ENCODE measurements at regions not wholly inside any gene's neighbourhood (a gene's known extent, or its start where the extent isn't known, plus 50 kb on each side); places are given as distances from the start of the nearest gene placed in this dataset.
A peak's percentile ranks its signal among the peaks of the same experiment; 100 is the strongest.
"Not testable (repeated sequence)": the region's sequence is repeated elsewhere in the genome, so short reads cannot be mapped to it uniquely, and the experiment has no call there.

- H3K36me3 Mint-ChIP-seq (ENCODE audit: low read depth); H3K9me3 Mint-ChIP-seq; H3K27me3 Mint-ChIP-seq (ENCODE audit: low read depth); H3K4me3 Mint-ChIP-seq; H3K27ac Mint-ChIP-seq: not testable (repeated sequence)
- peaks cover 11% of the 10 kb centered on the region for H3K4me1 Mint-ChIP-seq (ENCODE audit: low read depth)
These were observed 179.2 kb upstream of the PLGLB2 start for GRCh38 chr2:87568554-87569278.

- not testable (repeated sequence) for H3K9me3 Mint-ChIP-seq; H3K27me3 Mint-ChIP-seq (ENCODE audit: low read depth); H3K36me3 Mint-ChIP-seq (ENCODE audit: low read depth)
- H3K4me3 Mint-ChIP-seq, result peak overlapping the region; percentile 46
- H3K27ac Mint-ChIP-seq, result peak overlapping the region; percentile 83
- H3K4me1 Mint-ChIP-seq (ENCODE audit: low read depth), result peaks cover 11% of the 10 kb centered on the region
These were observed 178.0 kb upstream of the PLGLB2 start for GRCh38 chr2:87569689-87570397.

- not testable (repeated sequence) for H3K4me3 Mint-ChIP-seq; H3K27me3 Mint-ChIP-seq (ENCODE audit: low read depth); H3K36me3 Mint-ChIP-seq (ENCODE audit: low read depth); H3K27ac Mint-ChIP-seq; H3K9me3 Mint-ChIP-seq
- H3K4me1 Mint-ChIP-seq (ENCODE audit: low read depth), result peaks cover 13% of the 10 kb centered on the region
These were observed 175.9 kb upstream of the PLGLB2 start for GRCh38 chr2:87571889-87572465.

- peaks cover 15% of the 10 kb centered on the region for H3K4me1 Mint-ChIP-seq (ENCODE audit: low read depth)
- H3K27me3 Mint-ChIP-seq (ENCODE audit: low read depth); H3K36me3 Mint-ChIP-seq (ENCODE audit: low read depth); H3K4me3 Mint-ChIP-seq; H3K27ac Mint-ChIP-seq; H3K9me3 Mint-ChIP-seq: not testable (repeated sequence)
These were observed 175.0 kb upstream of the PLGLB2 start for GRCh38 chr2:87572906-87573305.

GRCh38 chr2:87573386-87574192 is 174.3 kb upstream of the PLGLB2 start:
- not testable (repeated sequence) for H3K36me3 Mint-ChIP-seq (ENCODE audit: low read depth); H3K27me3 Mint-ChIP-seq (ENCODE audit: low read depth); H3K4me3 Mint-ChIP-seq; H3K27ac Mint-ChIP-seq; H3K9me3 Mint-ChIP-seq
- peaks cover 13% of the 10 kb centered on the region for H3K4me1 Mint-ChIP-seq (ENCODE audit: low read depth)

GRCh38 chr2:87574193-87575119 is 173.4 kb upstream of the PLGLB2 start:
- not testable (repeated sequence) for H3K27me3 Mint-ChIP-seq (ENCODE audit: low read depth); H3K4me3 Mint-ChIP-seq; H3K27ac Mint-ChIP-seq; H3K36me3 Mint-ChIP-seq (ENCODE audit: low read depth); H3K4me1 Mint-ChIP-seq (ENCODE audit: low read depth); H3K9me3 Mint-ChIP-seq

GRCh38 chr2:87575138-87575537 is 172.7 kb upstream of the PLGLB2 start:
- H3K36me3 Mint-ChIP-seq (ENCODE audit: low read depth); H3K4me1 Mint-ChIP-seq (ENCODE audit: low read depth); H3K27ac Mint-ChIP-seq; H3K9me3 Mint-ChIP-seq; H3K27me3 Mint-ChIP-seq (ENCODE audit: low read depth); H3K4me3 Mint-ChIP-seq: not testable (repeated sequence)

GRCh38 chr2:87577358-87577757 is 170.5 kb upstream of the PLGLB2 start:
- not testable (repeated sequence) for H3K4me1 Mint-ChIP-seq (ENCODE audit: low read depth); H3K36me3 Mint-ChIP-seq (ENCODE audit: low read depth); H3K27me3 Mint-ChIP-seq (ENCODE audit: low read depth); H3K27ac Mint-ChIP-seq; H3K9me3 Mint-ChIP-seq; H3K4me3 Mint-ChIP-seq

- H3K9me3 Mint-ChIP-seq; H3K4me1 Mint-ChIP-seq (ENCODE audit: low read depth); H3K27ac Mint-ChIP-seq; H3K27me3 Mint-ChIP-seq (ENCODE audit: low read depth); H3K4me3 Mint-ChIP-seq; H3K36me3 Mint-ChIP-seq (ENCODE audit: low read depth): not testable (repeated sequence)
These were observed 165.7 kb upstream of the PLGLB2 start for GRCh38 chr2:87582152-87582551.

GRCh38 chr2:87582579-87582978 is 165.3 kb upstream of the PLGLB2 start:
- H3K4me3 Mint-ChIP-seq; H3K9me3 Mint-ChIP-seq; H3K36me3 Mint-ChIP-seq (ENCODE audit: low read depth); H3K4me1 Mint-ChIP-seq (ENCODE audit: low read depth); H3K27ac Mint-ChIP-seq; H3K27me3 Mint-ChIP-seq (ENCODE audit: low read depth): not testable (repeated sequence)

GRCh38 chr2:87583370-87583769 is 164.5 kb upstream of the PLGLB2 start:
- H3K4me1 Mint-ChIP-seq (ENCODE audit: low read depth); H3K27me3 Mint-ChIP-seq (ENCODE audit: low read depth); H3K9me3 Mint-ChIP-seq; H3K36me3 Mint-ChIP-seq (ENCODE audit: low read depth); H3K27ac Mint-ChIP-seq; H3K4me3 Mint-ChIP-seq: not testable (repeated sequence)

GRCh38 chr2:87583803-87584202 is 164.1 kb upstream of the PLGLB2 start:
- H3K36me3 Mint-ChIP-seq (ENCODE audit: low read depth); H3K9me3 Mint-ChIP-seq; H3K27me3 Mint-ChIP-seq (ENCODE audit: low read depth); H3K4me3 Mint-ChIP-seq; H3K27ac Mint-ChIP-seq; H3K4me1 Mint-ChIP-seq (ENCODE audit: low read depth): not testable (repeated sequence)

- H3K4me1 Mint-ChIP-seq (ENCODE audit: low read depth); H3K9me3 Mint-ChIP-seq; H3K27me3 Mint-ChIP-seq (ENCODE audit: low read depth); H3K4me3 Mint-ChIP-seq; H3K27ac Mint-ChIP-seq: not testable (repeated sequence)
- H3K36me3 Mint-ChIP-seq (ENCODE audit: low read depth), result peaks cover 10% of the 10 kb centered on the region
These were observed 163.5 kb upstream of the PLGLB2 start for GRCh38 chr2:87584268-87584906.

- not testable (repeated sequence) for H3K27ac Mint-ChIP-seq; H3K9me3 Mint-ChIP-seq; H3K4me3 Mint-ChIP-seq; H3K27me3 Mint-ChIP-seq (ENCODE audit: low read depth); H3K4me1 Mint-ChIP-seq (ENCODE audit: low read depth)
- H3K36me3 Mint-ChIP-seq (ENCODE audit: low read depth), result peaks cover 15% of the 10 kb centered on the region
These were observed 160.0 kb upstream of the PLGLB2 start for GRCh38 chr2:87587934-87588333.
